ENCODE measurements at regions not wholly inside any gene's neighbourhood (a gene's known extent, or its start where the extent isn't known, plus 50 kb on each side); places are given as distances from the start of the nearest gene placed in this dataset.

DNA sequence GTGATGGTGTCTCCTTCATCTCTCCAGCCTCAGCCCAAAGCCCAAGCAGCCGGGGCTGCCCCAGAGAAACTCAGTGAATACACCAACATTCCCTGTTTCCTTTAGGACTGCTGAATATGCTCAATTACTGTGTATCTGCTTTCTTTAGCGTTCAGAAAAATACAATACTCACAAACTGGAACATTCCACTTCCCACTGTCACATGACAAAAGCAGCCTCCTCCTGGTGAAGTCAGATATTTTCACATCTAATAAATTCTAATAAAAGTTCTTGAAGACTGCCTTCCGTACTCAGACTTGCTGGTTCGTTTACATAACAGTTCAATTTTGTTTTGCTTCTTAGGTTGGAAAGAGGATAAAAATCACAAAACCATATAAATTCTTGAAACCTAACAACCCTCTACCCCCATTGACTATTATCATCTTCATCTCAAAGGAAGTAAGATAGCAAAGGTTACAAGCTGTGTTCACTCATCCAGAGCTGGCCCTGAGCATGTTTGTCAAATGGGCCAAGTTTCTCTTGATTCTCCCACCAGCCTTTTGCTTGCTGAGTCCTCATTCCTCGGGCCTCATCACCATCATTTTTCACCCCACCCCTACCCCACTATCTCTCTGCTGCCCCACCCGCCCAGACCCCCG, 190.8 kb upstream of the HNRNPA3 start:
- no peak for DNase-seq (ENCODE audit: low read depth)

DNA sequence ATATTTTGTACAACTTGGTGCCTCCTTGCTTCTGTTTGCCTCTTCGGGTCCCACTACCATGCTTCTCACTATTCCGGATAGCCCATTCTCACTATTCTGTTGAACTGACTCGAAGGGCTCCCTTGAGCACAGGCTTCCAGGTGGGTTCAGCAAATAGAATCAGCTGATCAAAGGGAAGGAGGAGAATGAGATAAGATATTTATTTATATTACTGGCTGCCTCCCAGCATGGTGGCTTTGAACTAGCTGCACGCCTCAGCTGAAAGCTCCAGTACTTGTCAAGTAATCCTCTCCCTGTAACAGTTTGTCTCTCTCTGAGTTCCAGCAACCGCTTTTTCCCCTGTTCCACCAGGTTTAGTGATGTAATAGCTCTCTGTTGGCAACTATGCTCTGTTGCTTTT, 187.8 kb upstream of the HNRNPA3 start:
- no peak for DNase-seq (ENCODE audit: low read depth)

DNA sequence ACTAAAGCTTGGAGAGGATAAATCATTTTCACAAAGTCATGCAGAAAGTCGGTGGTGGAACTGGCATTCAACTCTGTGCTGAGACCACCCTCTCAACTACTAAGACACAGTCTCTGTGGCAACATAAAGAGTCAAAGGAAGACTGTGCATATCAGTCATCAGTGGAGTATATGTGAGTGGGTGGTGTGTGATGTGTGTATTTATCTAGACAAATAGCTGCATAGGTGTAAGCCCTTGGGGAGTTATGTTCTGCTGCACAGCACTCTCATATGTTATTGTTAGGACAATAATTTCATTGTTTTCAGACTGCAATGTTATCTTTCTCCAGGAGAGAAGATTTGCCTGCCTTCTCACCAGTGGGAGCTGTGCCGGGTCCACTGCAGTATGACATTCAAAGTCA, 186.3 kb upstream of the HNRNPA3 start:
- no peak for DNase-seq (ENCODE audit: low read depth)

DNA sequence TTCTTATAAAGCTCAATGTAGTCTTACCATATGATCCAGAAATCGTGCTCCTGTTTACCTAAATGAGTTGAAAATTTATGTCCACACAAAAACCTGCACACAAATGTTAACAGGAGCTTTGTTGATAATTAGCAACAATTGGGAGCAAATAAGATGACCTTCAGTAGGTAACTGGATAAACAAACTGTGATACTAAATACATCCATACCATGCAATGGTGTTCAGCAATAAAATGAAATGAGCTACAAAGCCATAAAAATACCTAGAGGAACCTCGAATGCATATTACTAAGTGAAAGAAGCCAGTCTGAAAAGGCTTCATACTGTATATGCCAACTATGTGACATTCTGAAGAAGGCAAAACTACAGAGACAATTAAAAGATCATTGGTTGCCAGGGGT, 185.6 kb upstream of the HNRNPA3 start:
- DNase-seq (ENCODE audit: low read depth) = no peak

DNA sequence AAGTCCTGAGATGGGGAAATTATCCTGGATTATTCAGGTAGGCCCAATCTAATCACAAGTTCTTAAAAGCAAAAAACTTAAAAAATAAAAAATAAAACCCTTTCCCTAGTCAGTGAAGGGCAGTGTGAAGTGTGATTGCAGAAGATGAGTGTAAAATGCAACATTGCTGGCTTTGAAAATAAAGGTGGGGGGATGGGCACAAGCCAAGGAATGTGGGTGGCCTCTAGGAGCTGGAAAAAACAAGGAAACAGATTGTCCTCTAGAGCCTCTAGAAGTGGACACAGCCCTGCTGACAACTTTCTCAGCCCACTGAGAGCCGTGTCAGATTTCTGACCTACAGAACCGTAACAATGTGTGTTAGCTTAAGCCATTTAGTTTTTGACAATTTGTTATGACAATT, 184.3 kb upstream of the HNRNPA3 start:
- DNase-seq (ENCODE audit: low read depth) = no peak

DNA sequence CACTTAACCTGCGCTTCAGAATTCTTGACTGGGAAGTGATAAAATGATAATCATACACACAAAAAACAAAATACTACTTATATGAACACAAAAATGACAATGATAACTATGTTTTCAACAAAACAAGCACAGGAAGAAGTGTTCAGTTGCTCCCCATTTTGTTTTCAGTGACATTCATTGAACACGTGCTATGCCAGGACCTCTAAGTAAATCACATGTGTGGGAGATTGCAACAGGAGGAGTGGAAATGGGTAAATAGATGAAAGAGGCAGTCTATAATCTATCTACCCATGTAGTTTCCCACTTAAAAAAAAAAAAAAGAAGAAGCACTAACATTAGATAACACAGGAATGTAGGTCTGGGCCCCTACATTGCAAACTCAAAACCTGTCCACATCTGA, 183.5 kb upstream of the HNRNPA3 start:
- no peak for DNase-seq (ENCODE audit: low read depth)

DNA sequence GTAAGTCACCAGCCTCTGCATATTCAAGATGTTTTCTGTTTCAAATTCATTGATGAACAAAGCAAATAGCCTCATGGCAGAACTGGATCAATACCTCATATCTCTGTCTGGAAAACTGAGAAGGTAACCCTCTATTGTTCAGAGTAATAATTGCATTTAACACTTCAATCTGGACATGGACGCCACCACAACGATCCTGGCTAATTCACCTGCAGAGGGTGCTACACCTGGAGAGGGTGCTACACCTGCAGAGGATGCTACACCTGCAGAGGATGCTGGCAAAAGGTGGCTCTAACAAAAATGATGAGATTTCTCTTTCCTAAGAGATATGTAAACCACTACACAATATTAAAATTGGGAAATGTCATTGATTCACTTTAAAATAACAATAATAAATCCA, 183.1 kb upstream of the HNRNPA3 start:
- no peak for DNase-seq (ENCODE audit: low read depth)

DNA sequence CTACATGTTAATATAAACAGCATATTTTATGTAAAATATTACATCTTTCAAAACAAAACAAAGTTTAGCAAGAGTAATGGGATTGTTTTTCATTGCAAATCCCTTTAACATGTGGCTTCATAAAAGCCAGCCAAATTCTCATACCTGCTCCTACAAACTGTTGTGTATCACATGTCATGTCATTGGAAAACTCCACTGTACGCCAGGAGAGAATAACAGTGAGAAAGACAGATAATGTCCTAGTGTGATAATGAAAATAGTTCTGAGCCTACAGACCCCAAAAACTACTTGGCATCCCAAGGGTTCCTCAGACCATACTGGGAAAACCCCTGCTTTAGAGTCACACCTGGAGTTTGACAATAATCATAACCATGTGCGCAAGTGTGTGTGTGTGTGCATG, 182.7 kb upstream of the HNRNPA3 start:
- no peak for DNase-seq (ENCODE audit: low read depth)

DNA sequence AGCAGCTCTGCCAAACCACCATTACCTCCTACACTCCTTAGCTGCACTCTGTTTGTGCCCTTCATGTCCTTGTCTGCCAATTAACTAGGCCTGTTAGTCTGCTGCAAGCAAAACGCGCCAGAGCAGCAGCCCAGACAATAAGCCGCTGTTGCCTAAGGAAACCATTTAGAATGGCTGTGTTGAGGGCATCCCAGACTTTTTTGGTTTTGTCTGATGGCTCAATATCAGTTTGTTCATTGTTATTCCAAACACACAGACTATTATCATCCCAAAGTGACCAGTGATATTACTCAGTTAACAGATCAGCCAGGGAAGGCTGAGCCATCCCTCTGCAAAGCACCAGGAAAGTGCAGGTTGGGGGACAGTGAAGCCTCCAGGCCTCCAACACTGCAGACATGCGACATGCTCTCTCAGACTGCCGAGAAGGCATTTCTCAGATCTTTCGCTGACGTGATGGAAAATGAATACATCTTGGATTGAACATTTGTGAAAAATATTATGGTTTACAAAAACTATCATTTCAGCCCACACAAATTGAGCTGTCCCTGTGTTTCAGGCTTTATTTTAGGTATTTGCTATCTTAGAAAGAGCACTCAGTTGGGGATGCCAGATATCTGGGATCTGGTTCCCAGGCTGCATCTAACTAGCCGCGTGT, 182.0 kb upstream of the HNRNPA3 start:
- DNase-seq (ENCODE audit: low read depth) = no peak

DNA sequence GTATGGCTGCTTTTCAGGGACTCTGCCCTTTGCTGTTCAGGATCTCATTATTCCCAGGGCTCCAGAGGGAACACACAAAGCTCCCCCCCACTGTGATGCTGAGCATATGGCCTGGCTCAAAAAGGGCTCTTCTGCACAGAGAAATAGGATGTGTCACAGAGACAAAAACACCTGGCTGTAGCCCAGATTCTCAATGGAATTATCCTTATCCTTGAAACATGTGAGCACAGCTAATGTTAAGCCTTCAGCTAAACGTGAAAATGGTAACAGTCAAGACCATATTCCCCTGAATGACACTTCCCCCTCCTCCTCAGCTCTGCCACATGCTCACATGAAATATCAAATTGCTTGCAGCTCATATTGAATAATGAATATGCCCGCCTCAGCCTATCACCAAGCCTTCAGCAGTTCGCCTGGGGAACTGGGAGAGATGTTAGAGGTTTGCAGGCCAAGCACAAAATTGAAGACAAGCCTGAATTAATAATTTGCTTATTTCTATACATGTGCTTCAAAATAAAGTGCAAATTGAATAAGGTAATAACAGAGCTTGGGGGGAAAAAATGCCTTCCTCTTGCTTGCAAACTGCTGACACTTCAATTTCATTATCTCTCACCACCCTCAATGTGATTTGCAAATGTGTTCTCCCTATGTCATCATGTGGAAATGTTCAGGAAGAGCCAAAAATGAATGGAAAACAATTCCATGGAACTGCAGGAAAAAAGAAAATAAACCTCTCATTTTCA, 181.0 kb upstream of the HNRNPA3 start:
- DNase-seq (ENCODE audit: low read depth) = no peak

DNA sequence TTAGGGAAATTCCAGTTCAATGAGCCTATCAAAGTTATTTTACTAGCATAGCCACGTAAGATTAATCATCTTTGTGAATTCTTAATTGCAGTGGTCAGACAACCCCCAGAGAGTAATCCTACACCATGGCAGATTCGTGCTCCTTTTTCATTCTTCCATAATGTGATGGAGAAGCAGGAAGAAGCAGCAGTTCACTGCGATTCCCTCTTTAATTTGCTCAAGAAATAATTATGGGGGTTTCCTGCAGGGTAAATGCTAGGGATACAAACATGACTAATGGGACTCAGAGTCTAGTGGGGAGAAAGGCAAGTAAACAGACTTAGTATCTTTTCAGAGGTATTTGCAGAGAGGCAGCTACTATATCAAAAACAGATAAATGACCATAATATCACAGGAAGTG, 175.8 kb upstream of the HNRNPA3 start:
- no peak for DNase-seq (ENCODE audit: low read depth)

DNA sequence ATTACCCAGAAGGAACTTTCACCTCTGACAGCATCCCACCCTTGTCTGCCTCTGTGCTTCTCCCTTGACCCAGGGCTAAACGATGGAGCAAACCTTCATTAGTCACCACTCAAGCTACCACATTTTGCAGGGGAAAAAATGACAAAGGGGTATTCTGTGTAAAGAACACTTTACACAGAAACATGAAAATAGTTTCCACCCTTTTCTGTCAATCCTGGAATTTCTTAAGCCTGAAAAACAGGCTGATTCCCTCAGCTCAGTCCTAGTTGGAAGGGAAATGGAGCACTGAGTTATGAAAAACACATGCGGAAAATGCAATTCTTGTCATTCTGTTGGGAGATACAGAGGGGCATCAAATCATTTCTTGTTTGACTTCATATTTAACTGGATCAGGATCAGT, 175.0 kb upstream of the HNRNPA3 start:
- no peak for DNase-seq (ENCODE audit: low read depth)

DNA sequence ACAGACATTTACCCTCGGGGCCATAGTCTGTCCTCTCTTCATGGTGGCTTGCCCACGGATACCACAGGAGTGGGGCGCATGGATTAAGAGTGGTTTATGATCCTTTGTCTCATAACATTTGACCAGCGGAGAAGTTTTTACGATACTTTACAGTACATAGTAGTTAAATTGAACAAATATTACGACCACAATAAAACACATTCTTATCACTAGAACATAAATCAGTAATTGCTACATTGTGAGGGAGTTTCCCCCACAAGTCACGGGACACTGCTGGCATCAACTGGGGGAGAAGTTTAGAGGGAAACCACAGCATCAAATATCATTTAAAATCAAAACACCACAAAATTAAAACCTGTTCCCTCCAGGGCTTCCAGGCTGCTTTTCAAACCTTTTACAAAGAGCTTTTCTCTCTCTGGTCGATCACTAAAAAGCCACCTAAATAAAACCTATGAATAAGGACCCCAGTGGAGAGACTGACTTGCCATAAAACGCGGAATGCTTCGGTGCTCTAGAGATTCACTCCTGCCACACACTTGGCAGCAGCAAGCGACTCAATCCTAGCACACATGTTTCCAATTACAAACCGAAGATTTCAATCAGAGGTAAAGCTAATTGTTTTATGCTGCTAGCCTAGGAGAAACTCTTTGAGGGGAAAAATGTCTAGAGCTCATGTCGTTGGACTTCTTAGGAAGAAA, 173.7 kb upstream of the HNRNPA3 start:
- DNase-seq (ENCODE audit: low read depth) = peak; percentile 3

DNA sequence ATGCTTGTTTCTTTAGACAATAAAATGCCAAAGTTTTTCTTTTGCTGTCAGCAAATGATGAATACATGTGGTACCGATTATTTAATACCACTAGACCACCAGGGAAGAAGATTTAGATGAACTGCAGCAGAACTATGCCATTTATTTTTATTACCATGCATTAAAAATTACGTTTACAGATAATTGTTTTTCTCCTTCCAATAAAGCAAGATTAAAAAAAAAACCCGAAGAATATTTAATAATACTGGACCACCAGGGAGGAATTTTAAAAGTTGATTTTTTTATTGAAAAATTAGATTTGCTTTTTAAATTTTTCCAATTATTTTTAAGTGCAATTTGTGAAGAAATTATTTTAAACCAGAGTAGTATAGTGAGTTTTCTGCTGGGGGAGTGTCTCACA, 170.3 kb upstream of the HNRNPA3 start:
- no peak for DNase-seq (ENCODE audit: low read depth)

DNA sequence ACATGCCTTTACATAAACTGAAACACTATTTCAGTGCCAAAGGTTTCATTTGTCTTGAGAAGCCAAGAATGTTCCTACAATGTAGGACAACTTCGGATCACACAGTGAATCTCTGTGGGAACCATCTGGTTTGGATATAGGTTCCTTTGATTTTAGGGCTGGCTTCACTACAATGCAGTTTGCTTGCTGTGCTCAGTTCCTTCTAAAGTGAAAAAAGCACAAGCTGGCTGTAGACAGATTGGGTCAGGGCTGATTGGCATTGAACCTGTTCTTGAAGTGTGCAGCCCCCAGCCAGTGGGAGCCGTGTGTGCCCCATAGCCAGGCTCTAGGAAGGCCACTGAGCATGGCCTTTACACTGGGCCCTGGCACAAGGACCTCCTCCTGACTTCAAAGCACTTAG, 167.9 kb upstream of the HNRNPA3 start:
- no peak for DNase-seq (ENCODE audit: low read depth)

DNA sequence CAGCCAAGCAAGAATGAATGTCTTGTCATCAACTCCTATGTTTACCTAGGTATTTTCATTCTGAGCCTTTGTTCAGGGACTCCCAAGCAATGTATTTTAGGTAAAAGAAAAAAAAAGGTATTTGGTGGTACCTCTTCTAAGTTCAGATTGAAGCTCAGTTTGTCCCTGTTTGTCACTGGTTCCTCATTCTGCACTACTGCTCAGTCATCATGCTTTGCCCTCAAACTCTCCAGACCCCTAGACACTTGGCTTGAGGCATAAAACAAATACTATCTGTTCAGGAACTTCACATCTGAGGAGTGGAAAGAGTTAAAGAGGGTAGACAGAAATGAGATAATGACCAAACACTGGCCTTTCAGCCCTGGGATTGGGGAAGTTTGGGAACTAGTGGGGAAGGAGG, 163.6 kb upstream of the HNRNPA3 start:
- DNase-seq (ENCODE audit: low read depth) = no peak

DNA sequence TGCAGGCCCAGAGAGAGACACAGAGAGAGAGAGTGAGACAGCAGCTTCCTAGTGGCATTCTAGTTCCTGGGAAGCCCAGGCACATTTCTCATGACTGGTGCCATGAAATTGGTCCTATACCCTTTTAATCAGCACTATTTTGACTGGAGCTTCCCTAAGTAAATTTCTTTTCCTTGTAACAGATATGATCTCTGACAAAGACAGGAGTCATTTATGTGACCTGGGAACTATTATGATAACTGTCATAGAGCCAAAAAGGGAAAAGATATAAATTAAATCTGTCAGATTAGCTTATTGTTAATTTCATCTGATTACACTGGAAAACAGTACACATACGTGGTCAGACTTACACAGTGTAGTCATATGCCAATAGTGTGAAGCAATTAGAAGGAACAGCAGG, 161.3 kb upstream of the HNRNPA3 start:
- no peak for DNase-seq (ENCODE audit: low read depth)

DNA sequence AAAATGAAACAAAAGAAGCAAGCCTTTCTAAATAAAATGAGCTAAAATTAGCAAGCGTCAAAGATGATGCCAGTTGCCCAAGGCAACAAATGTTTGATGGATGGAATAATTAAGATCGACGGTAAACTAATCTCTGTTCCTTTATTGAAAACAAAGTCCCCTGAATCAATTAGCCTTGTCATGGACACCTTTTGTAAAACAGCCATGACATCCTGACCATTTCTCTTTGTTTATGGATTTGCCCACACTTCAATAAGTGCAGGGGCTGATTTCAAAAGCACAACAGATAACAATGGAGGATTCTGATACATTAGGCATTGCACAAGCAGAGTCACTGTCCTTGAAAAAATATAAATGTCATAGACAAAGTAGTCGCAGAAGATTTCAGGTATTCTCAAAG, 160.1 kb upstream of the HNRNPA3 start:
- no peak for DNase-seq (ENCODE audit: low read depth)

DNA sequence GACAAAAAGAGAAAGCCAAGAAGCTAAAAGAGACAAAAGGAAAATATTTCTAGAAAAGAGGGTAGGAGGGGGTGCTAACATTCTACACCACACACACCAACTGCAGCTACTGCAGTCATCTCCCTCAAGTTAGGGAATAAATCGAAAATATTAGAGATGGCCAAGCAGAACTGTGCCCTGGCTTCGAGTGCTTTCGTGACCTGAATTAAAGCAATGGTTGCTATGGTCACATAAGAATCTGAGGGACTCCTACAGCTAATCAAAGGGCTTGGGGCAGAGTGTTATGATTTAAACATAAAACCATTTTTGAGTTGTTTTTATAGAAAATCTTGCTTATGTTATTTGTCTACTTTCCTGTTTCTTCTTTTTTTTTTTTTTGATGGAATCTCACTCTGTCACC, 159.6 kb upstream of the HNRNPA3 start:
- no peak for DNase-seq (ENCODE audit: low read depth)

DNA sequence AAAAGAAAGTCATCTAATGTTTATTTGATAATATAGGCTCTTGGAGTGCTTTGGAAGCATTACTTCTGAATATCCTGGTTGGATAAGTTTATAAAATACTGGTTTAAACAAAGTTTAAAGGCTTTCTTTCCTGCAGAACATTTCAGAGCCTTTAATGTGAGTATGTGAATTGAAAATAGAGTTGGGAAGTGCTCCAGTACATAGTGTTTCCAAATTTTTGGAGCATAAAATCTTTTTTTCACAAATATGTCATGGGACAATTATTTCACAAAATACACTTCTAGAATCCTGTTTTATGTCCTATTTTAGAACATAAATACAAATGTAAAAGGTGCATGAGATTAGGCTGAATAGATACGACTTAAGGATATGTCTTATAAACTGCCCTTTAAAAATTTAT, 158.9 kb upstream of the HNRNPA3 start:
- DNase-seq (ENCODE audit: low read depth) = no peak

DNA sequence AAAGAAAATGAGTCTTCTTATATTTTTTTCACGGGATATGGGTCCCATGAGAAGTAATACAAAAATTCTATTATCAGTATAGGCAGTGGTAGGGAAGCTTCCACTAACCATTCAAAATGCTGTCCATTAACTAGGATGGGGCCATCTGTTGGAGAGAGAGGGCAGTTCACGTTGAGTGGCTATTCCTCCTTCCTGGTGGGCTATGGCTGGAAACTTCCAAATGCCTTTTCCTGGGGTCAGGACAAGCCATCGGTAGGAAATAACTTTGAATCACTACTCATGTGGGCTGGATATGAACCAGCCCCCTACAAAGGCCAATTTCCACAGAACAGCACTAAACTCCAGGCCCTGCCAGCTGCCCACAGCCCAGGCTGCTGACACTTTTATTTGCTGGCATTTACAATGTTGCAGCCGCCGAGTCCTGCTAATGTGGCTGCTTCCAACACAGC, 156.1 kb upstream of the HNRNPA3 start:
- no peak for DNase-seq (ENCODE audit: low read depth)

DNA sequence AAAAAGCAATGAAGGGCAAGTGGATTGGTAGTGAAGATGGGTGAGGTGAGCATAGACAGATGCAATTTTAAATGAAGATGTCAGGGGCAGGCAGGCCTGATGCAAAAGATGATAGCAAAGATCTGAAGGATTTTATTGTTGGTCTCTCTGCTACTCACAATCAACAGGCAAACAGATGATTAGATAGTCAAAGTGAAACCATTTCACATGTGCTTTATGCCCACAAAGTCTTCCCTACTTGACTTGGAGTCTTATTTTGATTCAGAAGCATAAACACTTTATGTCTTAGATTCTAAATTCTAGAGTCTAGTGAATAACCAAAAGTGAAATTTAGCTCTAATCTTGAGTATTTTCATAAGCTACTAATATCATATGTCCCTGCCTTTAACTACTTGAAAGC, 153.8 kb upstream of the HNRNPA3 start:
- no peak for DNase-seq (ENCODE audit: low read depth)

DNA sequence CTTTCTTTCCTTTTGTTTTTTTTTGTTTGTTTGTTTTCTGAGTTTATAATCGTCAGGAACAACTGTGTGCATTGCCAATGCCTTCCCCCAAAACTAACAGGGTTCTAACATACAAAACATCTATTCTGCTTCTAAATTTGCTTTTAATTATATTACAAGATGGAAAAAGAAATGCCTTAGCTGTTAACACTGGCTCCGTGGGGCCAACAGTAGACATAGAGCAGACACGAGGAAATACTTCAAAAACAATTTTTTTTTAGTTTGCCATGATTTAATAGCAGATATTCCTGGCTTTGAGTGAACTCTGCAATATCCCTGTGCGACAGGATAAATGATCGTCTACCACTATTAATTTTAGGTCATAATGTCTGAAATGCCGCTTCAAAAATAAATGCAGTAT, 153.3 kb upstream of the HNRNPA3 start:
- no peak for DNase-seq (ENCODE audit: low read depth)

All from fibroblast of gingiva (primary cell).